RPMI8226 (cell line): ENCODE measurements at regions not wholly inside any gene's neighbourhood (a gene's known extent, or its start where the extent isn't known, plus 50 kb on each side); places are given as distances from the start of the nearest gene placed in this dataset.

ENCODE experiments used
- DNase-seq: peaks from one replicate; pipeline ENCODE4 v3.0.0-alpha.2; 2015

GRCh38 chr6:76347539-76347938 is 275.1 kb upstream of the IMPG1 start:
- no peak for DNase-seq

- no peak for DNase-seq
Measured at GRCh38 chr6:76342611-76343160, 270.2 kb upstream of the IMPG1 start.

- no peak for DNase-seq
Measured at GRCh38 chr6:76330031-76330430, 257.6 kb upstream of the IMPG1 start.

GRCh38 chr6:76326871-76327270 is 254.4 kb upstream of the IMPG1 start:
- no peak for DNase-seq
